GM19328 (cell line): ENCODE measurements at regions not wholly inside any gene's neighbourhood (a gene's known extent, or its start where the extent isn't known, plus 50 kb on each side); places are given as distances from the start of the nearest gene placed in this dataset.
A peak's percentile ranks its signal among the peaks of the same experiment; 100 is the strongest.

ENCODE experiments used
- ATAC-seq: cut with Tn5 transposase; IDR thresholded peaks from one replicate; pipeline ENCODE4 v1.9.1; 2021; ENCODE audit warnings: mild to moderate bottlenecking, moderate library complexity; ENCODE audit not compliant: unreplicated experiment

GRCh38 chr13:97561182-97561581 is 127.2 kb downstream of the RAP2A start:
- ATAC-seq, result peak; percentile 76

DNA sequence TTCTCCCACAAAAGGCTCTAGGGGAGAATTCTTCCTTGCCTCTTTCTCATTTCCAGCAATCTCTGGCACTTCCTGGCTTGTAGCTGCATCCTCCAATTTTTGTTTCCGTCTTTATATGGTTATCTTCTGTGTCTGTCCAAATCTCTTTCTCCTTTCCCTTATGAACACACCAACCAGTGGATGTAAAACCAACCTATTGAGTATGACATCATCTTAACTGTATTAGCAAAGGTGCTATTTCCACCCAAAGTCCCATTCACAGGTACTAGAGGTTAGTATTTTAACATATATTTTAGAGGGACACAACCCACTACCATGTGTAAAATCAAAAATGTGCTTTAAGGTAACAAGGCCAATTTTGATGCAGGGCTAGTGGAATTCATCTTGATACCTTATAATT is 129.0 kb downstream of the RAP2A start:
- ATAC-seq, result no peak

- ATAC-seq, result no peak
Measured at GRCh38 chr13:97564956-97565355, 131.0 kb downstream of the RAP2A start.

DNA sequence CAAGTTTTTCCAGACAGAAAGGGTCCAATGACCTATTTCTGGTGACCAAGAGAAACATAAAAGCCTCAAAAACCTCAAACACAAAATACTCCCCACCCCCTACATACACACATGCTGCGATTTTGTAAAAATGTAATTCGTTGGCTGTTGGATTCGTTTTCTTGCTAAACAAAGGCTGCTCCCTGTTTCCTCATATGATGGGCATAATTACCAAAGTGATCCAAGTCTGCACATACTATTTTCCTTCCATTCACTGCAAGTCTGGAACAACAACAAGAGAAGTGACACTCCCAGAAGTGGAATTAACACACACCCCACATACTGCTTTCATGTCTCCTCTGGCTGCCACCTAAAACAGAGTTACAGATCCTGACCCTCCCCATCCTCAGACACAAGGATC is 131.9 kb downstream of the RAP2A start:
- ATAC-seq, result no peak

GRCh38 chr13:97566907-97567306 is 132.9 kb downstream of the RAP2A start:
- no peak for ATAC-seq

- ATAC-seq, result peak; percentile 98
Measured at GRCh38 chr13:97567510-97568243, 133.7 kb downstream of the RAP2A start.

DNA sequence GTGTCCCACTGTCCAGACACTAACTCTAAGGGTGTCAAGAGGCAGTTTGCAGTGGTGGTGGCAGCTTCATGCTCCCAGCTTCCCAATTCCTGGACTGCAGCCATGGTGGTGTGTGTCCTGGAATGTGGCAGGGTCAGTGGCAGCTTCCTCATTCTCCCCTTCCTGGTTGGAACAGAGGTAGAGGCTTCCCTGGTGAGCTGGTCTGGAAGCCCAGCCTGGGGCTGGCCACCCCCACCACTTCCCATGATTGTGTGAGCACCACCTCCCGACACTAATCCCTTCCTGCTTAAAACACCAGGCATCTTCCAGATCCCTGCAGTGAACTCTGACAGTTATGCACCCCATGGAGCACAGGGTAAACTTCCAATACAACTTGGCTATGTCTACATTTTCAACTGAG is 134.9 kb downstream of the RAP2A start:
- no peak for ATAC-seq

DNA sequence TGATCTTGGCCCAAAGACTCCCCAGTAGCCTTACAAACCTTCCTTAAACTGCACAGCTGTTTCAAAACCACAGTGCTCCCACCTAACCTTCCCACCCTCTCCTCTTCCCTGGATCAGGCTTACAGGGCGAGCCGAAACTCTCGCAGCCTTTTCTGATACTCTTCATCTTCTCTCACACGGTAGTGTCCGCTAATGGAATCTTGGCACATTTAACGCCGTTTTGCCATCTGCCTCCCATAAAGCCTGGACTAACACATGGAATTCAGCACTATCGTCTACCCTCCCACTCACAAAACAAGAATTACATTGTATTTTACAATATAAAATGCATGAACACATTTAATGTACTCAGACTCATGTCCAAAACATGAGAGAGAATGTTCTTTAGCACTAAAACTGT is 135.9 kb downstream of the RAP2A start:
- no peak for ATAC-seq

DNA sequence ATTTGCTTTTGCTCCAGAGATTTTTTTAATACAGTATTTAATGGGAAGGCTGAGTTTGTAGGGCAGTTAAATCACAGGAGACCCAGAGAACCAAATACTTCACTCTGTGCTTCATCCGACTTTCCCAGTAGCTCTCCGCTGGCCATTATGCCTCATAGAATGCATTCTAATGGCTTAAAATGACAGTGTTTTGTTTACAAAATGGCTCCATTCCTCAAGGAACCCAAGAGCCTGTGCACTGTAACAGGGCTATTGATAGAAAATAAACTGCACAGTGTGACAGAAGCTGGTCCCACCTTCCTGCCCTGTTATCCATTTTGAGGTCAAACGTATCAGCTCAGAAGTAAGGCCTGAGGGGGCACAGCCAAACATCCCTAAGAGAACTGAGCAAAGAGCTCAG is 136.5 kb downstream of the RAP2A start:
- ATAC-seq, result no peak

- ATAC-seq, result no peak
Measured at GRCh38 chr13:97573011-97573410, 139.0 kb downstream of the RAP2A start.

GRCh38 chr13:97574926-97575325 is 141.0 kb downstream of the RAP2A start:
- ATAC-seq, result no peak

- no peak for ATAC-seq
Measured at GRCh38 chr13:97577026-97577425, 143.1 kb downstream of the RAP2A start.

GRCh38 chr13:97582170-97582569 is 148.2 kb downstream of the RAP2A start:
- no peak for ATAC-seq

DNA sequence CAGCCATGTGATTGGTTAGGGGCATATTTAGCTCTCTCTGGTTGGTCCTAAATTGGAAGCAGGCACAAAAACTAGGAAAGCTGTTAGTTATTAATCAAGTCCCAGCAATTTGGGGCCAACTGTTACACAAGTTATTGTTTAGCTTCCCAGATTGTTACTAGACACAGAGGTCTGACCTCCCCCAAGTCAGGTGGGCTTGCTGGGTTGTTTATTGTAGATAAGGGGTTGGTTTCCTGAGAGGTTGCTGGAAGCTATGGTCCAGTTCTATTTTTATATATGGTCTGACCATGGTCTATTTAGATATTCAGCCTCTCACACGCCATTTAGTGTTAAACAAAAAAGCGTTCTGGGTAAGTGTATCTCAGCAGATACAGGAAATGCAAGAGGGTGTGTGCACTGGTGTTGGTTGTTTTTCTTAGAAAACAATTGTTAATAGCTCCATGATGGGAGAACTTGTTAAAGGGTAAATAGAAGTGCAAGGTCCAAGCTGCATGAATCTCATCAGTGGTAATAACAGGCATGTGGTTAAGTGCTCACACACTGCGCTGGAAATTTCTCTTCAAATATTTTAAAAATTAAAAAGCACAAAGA is 150.0 kb downstream of the RAP2A start:
- no peak for ATAC-seq

GRCh38 chr13:97586941-97587340 is 153.0 kb downstream of the RAP2A start:
- ATAC-seq, result no peak

GRCh38 chr13:97588993-97589392 is 155.0 kb downstream of the RAP2A start:
- no peak for ATAC-seq

GRCh38 chr13:97600458-97601075 is 166.6 kb downstream of the RAP2A start:
- ATAC-seq, result no peak

GRCh38 chr13:97615266-97615665 is 181.3 kb downstream of the RAP2A start:
- no peak for ATAC-seq

- no peak for ATAC-seq
Measured at GRCh38 chr13:97616385-97616784, 182.4 kb downstream of the RAP2A start.

DNA sequence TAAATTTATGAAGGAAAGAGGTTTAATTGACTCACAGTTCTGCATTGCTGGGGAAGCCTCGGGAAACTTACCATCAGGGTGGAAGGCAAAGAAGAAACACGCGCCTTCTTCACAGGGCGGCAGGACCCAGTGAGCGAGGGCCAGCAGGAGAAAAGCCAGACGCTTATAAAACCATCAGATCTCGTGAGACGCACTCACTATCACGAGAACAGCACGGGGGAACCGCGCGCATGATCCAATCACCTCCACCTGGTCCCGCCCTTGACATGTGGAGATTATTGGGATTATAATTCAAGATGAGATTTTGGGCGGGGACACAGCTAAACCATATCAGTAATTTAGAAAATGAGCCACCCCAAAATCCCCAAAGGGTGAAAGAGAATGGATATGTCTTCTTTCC is 187.1 kb downstream of the RAP2A start:
- no peak for ATAC-seq

GRCh38 chr13:97621631-97622030 is 187.7 kb downstream of the RAP2A start:
- ATAC-seq, result no peak

DNA sequence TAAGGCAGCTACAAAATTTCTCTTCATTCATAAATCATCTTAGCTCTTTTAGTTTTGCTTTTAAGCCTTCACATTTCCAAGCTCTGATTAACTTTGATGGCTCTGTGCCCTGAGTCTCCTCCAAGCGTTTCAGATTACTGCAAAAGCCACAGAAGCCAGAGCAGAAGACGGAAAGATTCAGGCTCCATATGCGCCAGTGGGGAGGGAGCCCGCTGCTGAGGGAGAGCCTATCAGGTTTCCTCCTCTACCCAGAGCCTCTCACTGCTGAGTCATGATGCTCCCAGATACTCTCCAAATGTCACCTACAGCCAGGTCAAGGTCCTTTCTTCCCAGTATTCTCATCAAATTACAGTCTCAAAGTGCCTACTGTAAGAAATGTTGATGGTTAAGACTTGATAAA is 193.6 kb downstream of the RAP2A start:
- ATAC-seq, result no peak
